A673 (cell line): ENCODE measurements at regions not wholly inside any gene's neighbourhood (a gene's known extent, or its start where the extent isn't known, plus 50 kb on each side); places are given as distances from the start of the nearest gene placed in this dataset.

Source experiments
- CTCF ChIP-seq: fragments of 300-800, 200-600 bp; sonication (generic); conservative IDR thresholded peaks from 2 replicates; pipeline ENCODE4 v1.5.1; 2017; ENCODE audit warnings: low read depth, mild to moderate bottlenecking, antibody characterized with exemption, low read length, moderate library complexity, mixed read lengths
- EZH2 ChIP-seq: fragments of 200-600 bp; sonication (generic); IDR thresholded peaks from 2 replicates; pipeline ENCODE4 v1.6.1; 2017; ENCODE audit warnings: borderline replicate concordance, low read depth, mild to moderate bottlenecking, mixed read lengths, antibody characterized with exemption, low read length; ENCODE audit not compliant: poor library complexity, severe bottlenecking

- TF ChIP-seq CTCF (no peak), EZH2 (no peak)
Observed at GRCh38 chr6:113560376-113560775, 296.8 kb upstream of the MARCKS start.
